ACHN (cell line): ENCODE measurements at regions not wholly inside any gene's neighbourhood (a gene's known extent, or its start where the extent isn't known, plus 50 kb on each side); places are given as distances from the start of the nearest gene placed in this dataset.

Experiments
- DNase-seq: peaks from one replicate; pipeline ENCODE4 v3.0.0-alpha.2; 2015
- in situ Hi-C: cut with HindIII; loops from 2 replicates; pipeline ENCODE4 v1.10.0; 2017; ENCODE audit warnings: low sequenced_read_pairs, low pct_ligation_motif_present, low pct_unique_long_range_greater_than_20kb

GRCh38 chr5:113846941-113847340 is 333.4 kb downstream of the YTHDC2 start:
- in situ Hi-C loops = no loop called here

GRCh38 chr5:113864437-113864836 is 350.9 kb downstream of the YTHDC2 start:
- DNase-seq = no peak
- in situ Hi-C loops = no loop called here

More at GRCh38 chr5:113846941-113847340, 333.4 kb downstream of the YTHDC2 start:
- no peak for DNase-seq

- DNase-seq = no peak
- in situ Hi-C loops = no loop called here
Measured at GRCh38 chr5:113866763-113867162, 353.3 kb downstream of the YTHDC2 start.

GRCh38 chr5:113869611-113870010 is 356.1 kb downstream of the YTHDC2 start:
- in situ Hi-C loops = no loop called here
- DNase-seq = no peak

GRCh38 chr5:113871972-113872371 is 358.5 kb downstream of the YTHDC2 start:
- in situ Hi-C loops = no loop called here
- DNase-seq = no peak

GRCh38 chr5:113875096-113875495 is 361.6 kb downstream of the YTHDC2 start:
- DNase-seq = no peak
- in situ Hi-C loops = no loop called here

- in situ Hi-C loops = no loop called here
- DNase-seq = no peak
Measured at GRCh38 chr5:113891491-113891890, 378.0 kb downstream of the YTHDC2 start.

GRCh38 chr5:113896789-113897188 is 383.3 kb downstream of the YTHDC2 start:
- no peak for DNase-seq
- in situ Hi-C loops = no loop called here

GRCh38 chr5:113897748-113898147 is 384.3 kb downstream of the YTHDC2 start:
- in situ Hi-C loops = no loop called here
- DNase-seq = no peak

- in situ Hi-C loops = no loop called here
- no peak for DNase-seq
Measured at GRCh38 chr5:113900141-113900540, 386.6 kb downstream of the YTHDC2 start.

- in situ Hi-C loops = no loop called here
- no peak for DNase-seq
Measured at GRCh38 chr5:113900816-113901215, 387.3 kb downstream of the YTHDC2 start.

- in situ Hi-C loops = no loop called here
- no peak for DNase-seq
Measured at GRCh38 chr5:113901718-113902117, 388.2 kb downstream of the YTHDC2 start.

GRCh38 chr5:113902917-113903660 is 389.6 kb downstream of the YTHDC2 start:
- DNase-seq = no peak
- in situ Hi-C loops = no loop called here

- in situ Hi-C loops = no loop called here
- no peak for DNase-seq
Measured at GRCh38 chr5:113909782-113910181, 396.3 kb downstream of the YTHDC2 start.

- in situ Hi-C loops = no loop called here
- DNase-seq = no peak
Measured at GRCh38 chr5:113917997-113918396, 404.5 kb downstream of the YTHDC2 start.

GRCh38 chr5:113922343-113922742 is 408.8 kb downstream of the YTHDC2 start:
- DNase-seq = no peak
- in situ Hi-C loops = no loop called here

GRCh38 chr5:113935453-113935852 is 422.0 kb downstream of the YTHDC2 start:
- in situ Hi-C loops = no loop called here
- no peak for DNase-seq

GRCh38 chr5:113937301-113937700 is 423.8 kb downstream of the YTHDC2 start:
- no peak for DNase-seq
- in situ Hi-C loops = no loop called here

- in situ Hi-C loops = no loop called here
- DNase-seq = no peak
Measured at GRCh38 chr5:113939988-113940387, 421.9 kb upstream of the KCNN2 start.

GRCh38 chr5:113950186-113950585 is 411.7 kb upstream of the KCNN2 start:
- no peak for DNase-seq
- in situ Hi-C loops = no loop called here

- DNase-seq = no peak
- in situ Hi-C loops = no loop called here
Measured at GRCh38 chr5:113965225-113965624, 396.6 kb upstream of the KCNN2 start.
